Rectal smooth muscle tissue (tissue), 1 donor: ENCODE measurements at regions not wholly inside any gene's neighbourhood (a gene's known extent, or its start where the extent isn't known, plus 50 kb on each side); places are given as distances from the start of the nearest gene placed in this dataset.

Experiments
- H3K27ac ChIP-seq: one replicate; pipeline ENCODE4 v1.7.0; 2013; ENCODE audit warnings: low read depth, low read length, inconsistent platforms
- H3K27me3 ChIP-seq: one replicate; pipeline ENCODE4 v1.7.0; 2013; ENCODE audit warnings: low read length; ENCODE audit not compliant: control insufficient read depth, insufficient read depth
- H3K36me3 ChIP-seq: one replicate; pipeline ENCODE4 v1.7.0; 2013; ENCODE audit warnings: low read length; ENCODE audit not compliant: control insufficient read depth, insufficient read depth
- H3K4me1 ChIP-seq: one replicate; pipeline ENCODE4 v1.7.0; 2013; ENCODE audit warnings: low read length; ENCODE audit not compliant: control insufficient read depth, insufficient read depth
- H3K4me3 ChIP-seq: one replicate; pipeline ENCODE4 v1.7.0; 2013; ENCODE audit warnings: low read length
- H3K9ac ChIP-seq: one replicate; pipeline ENCODE4 v1.7.0; 2013; ENCODE audit warnings: low read length

DNA sequence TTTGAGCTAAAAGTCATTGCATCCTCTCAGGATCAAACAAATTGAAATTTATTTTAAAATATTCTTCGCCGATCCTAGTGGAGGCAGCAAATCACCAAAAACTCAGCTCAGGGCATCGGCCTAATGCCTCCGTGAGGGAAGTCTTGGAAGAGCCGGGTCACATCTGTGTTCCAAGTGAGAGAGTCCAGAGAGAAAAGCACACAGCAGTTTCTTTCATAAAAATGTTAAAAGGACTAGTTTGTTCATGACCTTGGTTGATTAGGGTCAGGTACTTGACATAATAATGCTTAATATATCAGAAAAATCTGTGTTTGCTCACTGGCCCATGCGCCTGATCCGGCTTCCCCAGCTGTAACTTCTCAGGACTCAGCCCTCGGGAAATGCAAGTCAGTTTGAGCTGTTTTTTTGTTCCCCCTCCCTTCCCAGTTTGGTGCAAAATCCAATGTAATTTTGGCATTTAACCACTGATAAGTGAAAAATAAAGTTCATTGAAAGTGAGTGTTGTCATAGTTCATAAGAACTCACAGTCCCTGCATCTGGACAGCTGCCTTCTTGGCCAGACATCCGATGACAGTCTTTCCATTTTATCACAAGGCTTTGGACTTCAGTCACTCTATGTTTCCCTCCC, 161.7 kb downstream of the CAND1 start:
- Histone ChIP-seq H3K4me3 (no peak overlapping the region), H3K27ac (no peak overlapping the region), H3K9ac (no peak overlapping the region), H3K4me1 (peaks cover 3% of the 10 kb centered on the region), H3K36me3 (no peaks in the 10 kb centered on the region), H3K27me3 (no peaks in the 10 kb centered on the region)

- Histone ChIP-seq H3K9ac (no peak overlapping the region), H3K36me3 (no peaks in the 10 kb centered on the region), H3K4me3 (no peak overlapping the region), H3K4me1 (no peaks in the 10 kb centered on the region), H3K27ac (no peak overlapping the region), H3K27me3 (no peaks in the 10 kb centered on the region)
Measured at GRCh38 chr12:67431411-67432020, 162.4 kb downstream of the CAND1 start.

- Histone ChIP-seq H3K27me3 (no peaks in the 10 kb centered on the region), H3K36me3 (no peaks in the 10 kb centered on the region), H3K4me1 (no peaks in the 10 kb centered on the region), H3K4me3 (no peak overlapping the region), H3K27ac (no peak overlapping the region), H3K9ac (no peak overlapping the region)
Measured at GRCh38 chr12:67433385-67434175, 164.4 kb downstream of the CAND1 start.

DNA sequence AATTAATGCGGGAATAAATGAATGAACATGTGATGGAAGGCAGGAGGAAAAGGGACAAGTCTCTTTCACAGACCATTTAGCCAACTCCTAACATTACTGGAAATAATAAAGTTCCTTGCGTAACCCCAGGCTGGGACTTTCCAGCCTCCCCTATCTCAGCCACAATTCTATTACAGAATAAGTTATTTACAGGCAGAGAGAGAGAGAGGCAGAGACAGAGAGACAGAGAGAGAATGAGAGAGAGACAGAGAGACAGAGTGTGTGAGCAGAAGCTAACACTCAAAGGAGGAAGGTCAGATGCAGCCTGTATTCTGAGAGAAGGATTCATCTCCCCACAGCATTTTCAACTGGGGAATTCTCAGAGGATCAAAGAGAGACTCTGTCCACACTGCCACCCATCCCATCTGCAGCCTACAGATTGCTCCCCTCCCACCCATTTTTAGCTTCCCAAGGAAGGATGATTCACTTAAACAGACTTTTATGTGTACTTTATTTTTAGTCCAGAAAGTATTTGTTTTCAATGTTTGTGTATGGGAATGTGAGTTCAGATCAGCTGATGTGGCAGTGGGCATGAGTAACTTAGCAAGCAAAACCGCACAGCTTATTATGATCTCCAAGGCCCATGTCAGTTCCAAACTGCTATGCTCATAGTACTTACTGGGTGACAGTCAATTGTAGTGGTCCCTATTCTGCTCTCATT, 165.7 kb downstream of the CAND1 start:
- Histone ChIP-seq H3K36me3 (no peaks in the 10 kb centered on the region), H3K4me3 (no peak overlapping the region), H3K27me3 (no peaks in the 10 kb centered on the region), H3K27ac (no peak overlapping the region), H3K9ac (no peak overlapping the region), H3K4me1 (no peaks in the 10 kb centered on the region)

- Histone ChIP-seq H3K27me3 (no peaks in the 10 kb centered on the region), H3K4me3 (no peak overlapping the region), H3K4me1 (no peaks in the 10 kb centered on the region), H3K27ac (no peak overlapping the region), H3K9ac (no peak overlapping the region), H3K36me3 (no peaks in the 10 kb centered on the region)
Measured at GRCh38 chr12:67436230-67436629, 167.1 kb downstream of the CAND1 start.

DNA sequence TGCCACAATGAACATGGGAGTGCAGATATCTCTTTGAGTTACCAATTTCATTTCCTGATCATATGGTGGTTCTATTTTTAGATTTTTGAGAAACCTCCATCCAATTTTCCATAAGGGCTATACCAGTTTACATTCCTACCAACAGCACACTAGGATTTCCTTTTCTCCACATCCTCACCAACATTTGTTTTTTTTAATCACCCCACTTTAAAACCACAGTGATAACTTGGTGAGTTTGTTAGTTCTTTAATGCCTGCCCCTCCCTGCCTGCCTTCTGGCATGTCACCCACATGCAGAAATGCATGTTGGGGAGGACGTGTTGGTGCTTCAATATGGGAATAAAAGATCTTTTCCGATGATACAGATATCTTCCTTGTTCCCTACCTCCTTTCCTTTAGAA, 167.9 kb downstream of the CAND1 start:
- H3K36me3 ChIP-seq = no peaks in the 10 kb centered on the region

GRCh38 chr12:67439611-67440010, 170.5 kb downstream of the CAND1 start:
- no peaks in the 10 kb centered on the region for H3K27me3 ChIP-seq

More for the DNA sequence above, 167.9 kb downstream of the CAND1 start:
- no peaks in the 10 kb centered on the region for H3K4me1 ChIP-seq
- H3K27me3 ChIP-seq = no peaks in the 10 kb centered on the region
- no peak overlapping the region for H3K4me3 ChIP-seq
- no peak overlapping the region for H3K9ac ChIP-seq
- no peak overlapping the region for H3K27ac ChIP-seq

DNA sequence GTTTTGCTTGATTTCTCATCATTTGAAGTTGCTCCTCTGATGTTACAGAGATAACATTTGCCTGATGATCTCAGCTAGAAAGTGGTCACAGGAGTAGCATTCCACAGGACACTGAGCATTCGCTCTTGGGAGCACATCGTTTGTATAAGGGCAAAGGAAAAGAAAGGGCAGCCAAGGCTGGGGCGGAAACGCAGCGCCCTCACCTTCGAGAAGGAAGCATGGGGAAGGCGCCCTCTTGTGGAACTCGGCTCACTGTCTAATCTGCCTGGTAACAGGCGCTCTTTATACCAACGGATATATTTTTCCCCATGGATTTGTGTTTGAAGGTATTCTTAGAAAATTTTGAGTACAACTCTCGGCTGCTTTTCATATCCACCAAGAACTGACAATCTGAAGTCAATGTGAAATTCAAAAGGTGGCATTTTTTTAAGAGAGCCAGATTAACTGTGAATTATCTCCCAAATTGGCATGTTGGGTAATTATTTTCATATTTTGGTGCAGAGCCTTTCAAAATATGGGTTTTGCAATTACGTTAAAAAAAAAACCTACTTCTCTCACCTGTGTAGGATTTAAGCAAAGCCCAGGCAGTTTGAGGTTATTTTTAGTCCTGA, 172.7 kb downstream of the CAND1 start:
- Histone ChIP-seq H3K27ac (no peak overlapping the region), H3K27me3 (no peaks in the 10 kb centered on the region), H3K4me3 (no peak overlapping the region), H3K9ac (no peak overlapping the region), H3K36me3 (no peaks in the 10 kb centered on the region), H3K4me1 (no peaks in the 10 kb centered on the region)

More at GRCh38 chr12:67439611-67440010, 170.5 kb downstream of the CAND1 start:
- Histone ChIP-seq H3K4me1 (no peaks in the 10 kb centered on the region), H3K9ac (no peak overlapping the region), H3K4me3 (no peak overlapping the region), H3K36me3 (no peaks in the 10 kb centered on the region), H3K27ac (no peak overlapping the region)

DNA sequence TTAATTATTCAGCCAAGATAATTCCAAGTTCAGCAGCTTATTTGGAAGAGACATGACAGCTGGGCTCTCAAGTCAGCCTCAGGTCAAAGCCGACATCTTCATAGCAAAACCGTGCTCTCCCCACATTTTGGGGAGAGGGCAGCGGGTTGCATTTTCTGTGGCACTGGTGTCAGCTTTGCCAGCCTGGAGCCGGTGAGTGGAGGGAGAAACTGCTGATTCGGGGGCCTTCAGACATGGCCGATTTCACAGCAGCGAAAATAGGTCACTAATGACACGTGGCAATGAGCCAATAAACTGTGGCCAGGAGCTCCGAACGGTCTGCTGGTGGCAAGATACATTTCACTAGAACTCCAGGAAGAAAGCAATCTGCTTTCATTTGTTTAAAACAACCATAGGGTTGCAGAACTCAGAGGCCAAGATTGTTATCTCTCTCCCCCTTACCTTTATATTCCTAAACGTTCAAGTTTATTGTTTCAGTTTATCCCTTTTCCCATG, 173.2 kb downstream of the CAND1 start:
- Histone ChIP-seq H3K27me3 (no peaks in the 10 kb centered on the region), H3K4me1 (no peaks in the 10 kb centered on the region), H3K36me3 (no peaks in the 10 kb centered on the region), H3K4me3 (peak overlapping the region; percentile 40), H3K9ac (no peak overlapping the region), H3K27ac (no peak overlapping the region)

- Histone ChIP-seq H3K4me3 (no peak overlapping the region), H3K9ac (no peak overlapping the region), H3K27ac (no peak overlapping the region), H3K36me3 (no peaks in the 10 kb centered on the region), H3K4me1 (no peaks in the 10 kb centered on the region), H3K27me3 (no peaks in the 10 kb centered on the region)
Measured at GRCh38 chr12:67442896-67443295, 173.7 kb downstream of the CAND1 start.

GRCh38 chr12:67444542-67444941, 175.4 kb downstream of the CAND1 start:
- no peak overlapping the region for H3K9ac ChIP-seq
- H3K4me1 ChIP-seq = no peaks in the 10 kb centered on the region
- H3K27me3 ChIP-seq = no peaks in the 10 kb centered on the region
- no peak overlapping the region for H3K4me3 ChIP-seq
- no peaks in the 10 kb centered on the region for H3K36me3 ChIP-seq
- H3K27ac ChIP-seq = no peak overlapping the region

DNA sequence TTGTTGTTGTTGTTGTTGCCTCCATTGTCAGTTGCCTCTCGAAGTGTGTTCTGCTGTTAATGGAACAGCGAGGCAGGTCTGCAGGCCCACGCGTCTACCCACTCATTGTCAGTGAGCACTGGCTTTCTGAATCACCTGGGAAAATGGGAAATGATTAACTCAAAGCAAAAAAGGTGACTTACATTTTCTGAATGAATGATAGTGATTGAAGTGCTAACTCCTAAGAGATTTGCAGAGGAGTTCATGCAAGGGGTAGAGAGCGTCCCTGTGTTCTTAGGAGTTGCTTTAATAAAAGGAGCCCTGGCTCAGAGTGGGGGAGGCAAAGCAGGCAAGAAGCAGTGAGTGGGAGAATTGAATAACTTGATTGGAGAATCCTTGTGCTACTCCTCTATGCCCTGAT, 177.6 kb downstream of the CAND1 start:
- H3K4me1 ChIP-seq = no peaks in the 10 kb centered on the region
- H3K27ac ChIP-seq = no peak overlapping the region
- H3K36me3 ChIP-seq = no peaks in the 10 kb centered on the region
- no peak overlapping the region for H3K9ac ChIP-seq
- no peaks in the 10 kb centered on the region for H3K27me3 ChIP-seq
- H3K4me3 ChIP-seq = no peak overlapping the region
